H1 (cell line): ENCODE measurements at regions not wholly inside any gene's neighbourhood (a gene's known extent, or its start where the extent isn't known, plus 50 kb on each side); places are given as distances from the start of the nearest gene placed in this dataset.

Experiments used
- CTCF ChIA-PET: fragments of 300-600 bp; sonication (Branson Sonifier 250); formaldehyde crosslinking; loops from one replicate; lab custom pipeline; 2021; ENCODE audit not compliant: partially characterized antibody; lab: Charles Lee
- POLR2A ChIA-PET: fragments of 300-600 bp; sonication (Branson Sonifier 250); formaldehyde crosslinking; loops from one replicate; lab custom pipeline; 2021; ENCODE audit warnings: inconsistent platforms; ENCODE audit not compliant: partially characterized antibody; lab: Charles Lee
- DNase-seq, 2 experiments: peaks; one replicate each; pipeline versions ENCODE4 v3.0.0 to v3.0.0-alpha.2; 2010 to 2022; ENCODE audit warnings: low spot score in 2 of 2, low read depth in 1 of 2, mixed read lengths in 1 of 2
- FAIRE-seq: peaks from 2 replicates; lab custom pipeline; 2011; peaks lifted over from hg19 to GRCh38; lab: Jason Lieb, UNC
- H2AFZ ChIP-seq: 2 replicates; pipeline ENCODE4 v1.8.1; 2012; ENCODE audit warnings: low read length, inconsistent platforms
- H2AK5ac ChIP-seq: 2 replicates; pipeline ENCODE4 v1.6.1; 2013; ENCODE audit warnings: low read depth, low read length
- H2BK120ac ChIP-seq: replicated peaks from 2 replicates; pipeline ENCODE3; 2013; ENCODE audit warnings: low read depth, low read length, inconsistent platforms
- H2BK12ac ChIP-seq: 2 replicates; pipeline ENCODE4 v1.6.1; 2013; ENCODE audit warnings: low read depth, low read length
- H2BK15ac ChIP-seq: 2 replicates; pipeline ENCODE4 v1.6.1; 2013; ENCODE audit warnings: low read length
- H2BK20ac ChIP-seq: 2 replicates; pipeline ENCODE4 v1.6.1; 2013; ENCODE audit warnings: low read length
- H2BK5ac ChIP-seq: 2 replicates; pipeline ENCODE4 v1.6.1; 2013; ENCODE audit warnings: low read depth, low read length
- H3K14ac ChIP-seq: 2 replicates; pipeline ENCODE4 v1.6.1; 2013; ENCODE audit warnings: inconsistent platforms; ENCODE audit not compliant: insufficient read length
- H3K18ac ChIP-seq: 2 replicates; pipeline ENCODE4 v1.6.1; 2013; ENCODE audit warnings: low read length; ENCODE audit errors: extremely low read depth
- H3K23ac ChIP-seq: 2 replicates; pipeline ENCODE4 v1.6.1; 2013; ENCODE audit warnings: inconsistent platforms; ENCODE audit not compliant: insufficient read length
- H3K23me2 ChIP-seq: 2 replicates; pipeline ENCODE4 v1.6.1; 2013; ENCODE audit warnings: low read depth, low read length
- H3K27ac ChIP-seq: 2 replicates; pipeline ENCODE4 v1.6.1; 2011; ENCODE audit warnings: low read depth, low read length, inconsistent platforms
- H3K27me3 ChIP-seq, 4 experiments: replicated peaks in 1 of 4; 1 replicate in 1 of 4; 2 replicates in 3 of 4; pipeline versions ENCODE4 v1.6.1 to v1.8.1; 2011 to 2013; ENCODE audit warnings: low read length in 3 of 4, mild to moderate bottlenecking in 3 of 4, inconsistent platforms in 2 of 4, mixed read lengths in 2 of 4, moderate library complexity in 1 of 4; ENCODE audit not compliant: control insufficient read depth in 3 of 4, insufficient read depth in 3 of 4; ENCODE audit errors: extremely low read depth in 1 of 4
- H3K36me3 ChIP-seq, 4 experiments: 2 replicates each; pipeline versions ENCODE4 v1.6.1 to v1.8.1; 2011 to 2013; ENCODE audit warnings: mild to moderate bottlenecking in 4 of 4, low read length in 3 of 4, moderate library complexity in 2 of 4, control low read depth in 1 of 4, inconsistent platforms in 1 of 4; ENCODE audit not compliant: insufficient read depth in 4 of 4, control insufficient read depth in 2 of 4
- H3K4ac ChIP-seq: replicated peaks from 2 replicates; pipeline ENCODE3; 2013; ENCODE audit warnings: low read length, low read depth, mixed read lengths, inconsistent platforms; ENCODE audit not compliant: insufficient read length
- H3K4me1 ChIP-seq, 4 experiments: replicated peaks in 1 of 4; 1 replicate in 1 of 4; 2 replicates in 3 of 4; pipeline versions ENCODE4 v1.6.1 to v1.8.1; 2011 to 2013; ENCODE audit warnings: low read length in 3 of 4, inconsistent platforms in 2 of 4, mixed read lengths in 1 of 4; ENCODE audit not compliant: insufficient read depth in 4 of 4, control insufficient read depth in 3 of 4
- H3K4me2 ChIP-seq, 2 experiments: 2 replicates each; pipeline versions ENCODE4 v1.6.1 to v1.8.1; 2011 to 2013; ENCODE audit warnings: low read depth in 2 of 2, low read length in 2 of 2, control low read depth in 1 of 2, inconsistent platforms in 1 of 2, mild to moderate bottlenecking in 1 of 2; ENCODE audit not compliant: insufficient read depth in 1 of 2
- H3K4me3 ChIP-seq, 4 experiments: fragments of 200-600, 300-600 bp in 1 of 4; sonication (generic), shearing (Covaris generic), sonication (Bioruptor Twin) in 1 of 4; 2 replicates each; pipeline versions ENCODE4 v1.5.1 to v1.8.1; 2011 to 2016; ENCODE audit warnings: low read length in 4 of 4, low read depth in 3 of 4, control low read depth in 2 of 4, inconsistent platforms in 2 of 4, mild to moderate bottlenecking in 2 of 4, mixed read lengths in 1 of 4, moderate library complexity in 1 of 4; ENCODE audit not compliant: insufficient read depth in 2 of 4; ENCODE audit errors: extremely low read depth in 1 of 4
- H3K56ac ChIP-seq: replicated peaks from 2 replicates; pipeline ENCODE3; 2013; ENCODE audit warnings: low read depth, mild to moderate bottlenecking, mixed read lengths, low read length, inconsistent platforms; ENCODE audit not compliant: insufficient read length
- H3K79me1 ChIP-seq: 2 replicates; pipeline ENCODE4 v1.6.1; 2013; ENCODE audit warnings: low read depth, low read length, control low read depth
- H3K79me2 ChIP-seq, 2 experiments: 2 replicates each; pipeline versions ENCODE4 v1.6.1 to v1.8.1; 2012 to 2013; ENCODE audit warnings: low read length in 2 of 2, mild to moderate bottlenecking in 2 of 2, inconsistent platforms in 1 of 2; ENCODE audit not compliant: insufficient read depth in 2 of 2, control insufficient read depth in 1 of 2
- H3K9ac ChIP-seq, 4 experiments: replicated peaks in 1 of 4; 1 replicate in 1 of 4; 2 replicates in 3 of 4; pipeline versions ENCODE4 v1.6.1 to v1.8.1; 2011 to 2013; ENCODE audit warnings: low read depth in 3 of 4, low read length in 3 of 4, control low read depth in 2 of 4, mild to moderate bottlenecking in 2 of 4, moderate library complexity in 2 of 4, inconsistent platforms in 1 of 4; ENCODE audit errors: extremely low read depth in 1 of 4
- H3K9me3 ChIP-seq, 2 experiments: 2 replicates each; pipeline versions ENCODE4 v1.6.1 to v1.8.1; 2012 to 2013; ENCODE audit warnings: mild to moderate bottlenecking in 2 of 2, moderate library complexity in 2 of 2, control low read depth in 1 of 2, inconsistent platforms in 1 of 2, low read depth in 1 of 2, low read length in 1 of 2, mixed read lengths in 1 of 2; ENCODE audit not compliant: insufficient read depth in 2 of 2
- H4K20me1 ChIP-seq, 2 experiments: replicated peaks in 1 of 2; 2 replicates each; pipeline versions ENCODE3 to v1.8.1; 2011 to 2013; ENCODE audit warnings: inconsistent platforms in 2 of 2, low read length in 2 of 2, mild to moderate bottlenecking in 1 of 2; ENCODE audit not compliant: insufficient read depth in 2 of 2, control insufficient read depth in 1 of 2
- H4K5ac ChIP-seq: 2 replicates; pipeline ENCODE4 v1.6.1; 2013; ENCODE audit warnings: low read length, low read depth, mixed read lengths, inconsistent platforms; ENCODE audit not compliant: insufficient read length
- H4K8ac ChIP-seq: 2 replicates; pipeline ENCODE4 v1.8.0; 2013; ENCODE audit warnings: mild to moderate bottlenecking, moderate library complexity, low read length, inconsistent platforms; ENCODE audit not compliant: insufficient read depth; ENCODE audit errors: extremely low read depth
- H4K91ac ChIP-seq: replicated peaks from 2 replicates; pipeline ENCODE3; 2013; ENCODE audit warnings: low read length, mixed read lengths, inconsistent platforms; ENCODE audit not compliant: insufficient read length
- CBX8 ChIP-seq: fragments of 300-800, 300-1000 bp; sonication (generic); IDR thresholded peaks from 2 replicates; pipeline ENCODE4 v1.7.1; 2016; ENCODE audit warnings: low read depth, low read length, borderline replicate concordance
- JUND ChIP-seq: IDR thresholded peaks from 2 replicates; pipeline ENCODE4 v1.6.1; 2011; ENCODE audit warnings: mild to moderate bottlenecking, improper control_type of control experiment, low read length
- WGBS, 2 experiments: shearing (Covaris generic) in 1 of 2; methylation state at CpG; one replicate each; pipeline versions ENCODE4 v1.1.6 to v1.1.7; 2013 to 2015; ENCODE audit warnings: low lambda C conversion rate in 2 of 2, mixed read lengths in 2 of 2, inconsistent platforms in 1 of 2, low coverage in 1 of 2, missing lambda C conversion rate in 1 of 2; ENCODE audit not compliant: insufficient replicate concordance in 2 of 2, insufficient coverage in 1 of 2, insufficient read length in 1 of 2; ENCODE audit errors: extremely low coverage in 1 of 2, missing lambda C conversion rate in 1 of 2; 5-methylcytosine and 5-hydroxymethylcytosine counted together

DNA sequence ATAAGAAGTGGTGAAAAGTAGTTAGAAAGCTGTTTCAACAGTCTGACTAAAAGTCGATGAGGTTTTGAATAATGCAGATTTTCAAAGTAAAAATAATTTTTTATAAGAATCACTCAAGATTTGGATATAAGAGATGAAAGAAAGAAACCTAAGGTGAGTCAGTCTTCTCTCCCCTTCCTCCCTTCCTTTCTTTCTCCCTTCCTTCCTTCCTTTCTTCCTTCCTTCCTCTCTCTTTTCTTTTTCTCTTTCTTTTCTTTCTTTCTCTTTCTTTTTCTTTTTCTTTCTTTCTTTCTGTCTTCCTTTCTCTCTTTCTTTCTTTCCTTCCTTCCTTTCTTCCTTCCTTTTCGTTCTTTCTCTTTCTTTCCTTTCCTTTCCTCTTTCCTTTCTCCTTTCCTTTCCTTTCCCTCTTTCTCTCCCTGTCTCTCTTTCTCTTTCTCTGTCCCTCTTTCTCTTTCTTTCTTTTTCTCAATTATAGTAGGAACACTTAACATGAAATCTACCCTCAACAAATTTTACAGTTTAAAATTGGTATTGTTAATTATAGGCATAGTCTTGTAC, 308.6 kb downstream of the ARL4A start:
- no peak overlapping the region for H3K4ac ChIP-seq
- no peak for FAIRE-seq
- H3K23me2 ChIP-seq = no peaks in the 10 kb centered on the region
- no peaks in the 10 kb centered on the region for H3K36me3 ChIP-seq
- no peak overlapping the region for H3K18ac ChIP-seq
- no peak overlapping the region for H2BK12ac ChIP-seq
- H2BK120ac ChIP-seq = no peak overlapping the region
- H3K14ac ChIP-seq = no peak overlapping the region
- H3K56ac ChIP-seq = no peak overlapping the region
- H2BK20ac ChIP-seq = no peak overlapping the region
- TF ChIP-seq CBX8 (no peak), JUND (no peak)
- TF ChIP-seq, all 59 proteins: peak for 0
- Histone ChIP-seq H2BK5ac (no peak overlapping the region), H3K23ac (no peak overlapping the region), H4K20me1 (no peaks in the 10 kb centered on the region), H3K9ac (no peak overlapping the region), H4K8ac (no peak overlapping the region), H3K9me3 (no peaks in the 10 kb centered on the region), H2AFZ (no peak overlapping the region), H3K4me2 (no peak overlapping the region), H2BK15ac (no peak overlapping the region), H3K79me1 (no peaks in the 10 kb centered on the region), H3K79me2 (no peaks in the 10 kb centered on the region), H3K4me1 (no peaks in the 10 kb centered on the region), H3K27ac (no peak overlapping the region), H4K91ac (no peak overlapping the region), H3K4me3 (no peak overlapping the region), H2AK5ac (no peak overlapping the region), H4K5ac (no peak overlapping the region), H3K27me3 (no peaks in the 10 kb centered on the region)
- POLR2A ChIA-PET = no interaction called here
- CTCF ChIA-PET = interaction anchor here (0.5 kb wide), 1 partner anchor 167 kb away, joined by 3 read pairs; no protein-coding TSS in a partner anchor
- 98 to 100% methylated on average over 1 to 2 of the region's 2 CpGs for WGBS, 2 experiments
- no peak for DNase-seq
